IMR-90 (cell line): ENCODE measurements at regions not wholly inside any gene's neighbourhood (a gene's known extent, or its start where the extent isn't known, plus 50 kb on each side); places are given as distances from the start of the nearest gene placed in this dataset.

Source experiments
- BHLHE40 ChIP-seq: fragments of 150-350 bp; IDR thresholded peaks from 2 replicates; pipeline ENCODE4 v1.6.1; 2016; ENCODE audit warnings: mild to moderate bottlenecking, low read depth, low read length
- CEBPB ChIP-seq: IDR thresholded peaks from 2 replicates; pipeline ENCODE4 v1.6.1; 2012; ENCODE audit warnings: low read depth, low read length, improper control_type of control experiment
- MXI1 ChIP-seq: IDR thresholded peaks from 2 replicates; pipeline ENCODE4 v1.6.1; 2012; ENCODE audit warnings: low read depth, mild to moderate bottlenecking, low read length, moderate library complexity, borderline replicate concordance
- POLR2A ChIP-seq: IDR thresholded peaks from 2 replicates; pipeline ENCODE4 v1.6.1; 2012; ENCODE audit warnings: mild to moderate bottlenecking, low read depth, low read length
- RAD21 ChIP-seq: IDR thresholded peaks from 2 replicates; pipeline ENCODE4 v1.6.1; 2012; ENCODE audit warnings: low read length, improper control_type of control experiment
- RCOR1 ChIP-seq: IDR thresholded peaks from 2 replicates; pipeline ENCODE4 v1.6.1; 2012; ENCODE audit warnings: mild to moderate bottlenecking, low read length, improper control_type of control experiment; ENCODE audit not compliant: insufficient replicate concordance
- RFX5 ChIP-seq: IDR thresholded peaks from 2 replicates; pipeline ENCODE4 v1.8.0; 2012; ENCODE audit warnings: low read depth, mild to moderate bottlenecking, low read length, moderate library complexity
- SMC3 ChIP-seq: fragments of 150-350 bp; IDR thresholded peaks from 2 replicates; pipeline ENCODE4 v1.6.1; 2016; ENCODE audit warnings: low read depth, mild to moderate bottlenecking, antibody characterized with exemption, low read length, moderate library complexity
- TF ChIP-seq, protein P1 (sequence below): conservative IDR thresholded peaks from 2 replicates; pipeline ENCODE4 v1.5.1; 2012; ENCODE audit warnings: mild to moderate bottlenecking, low read depth, low read length, improper control_type of control experiment
- TF ChIP-seq, protein P2 (sequence below): fragments of 150-350 bp; IDR thresholded peaks from 2 replicates; pipeline ENCODE4 v1.6.1; 2017; ENCODE audit warnings: mild to moderate bottlenecking, antibody characterized with exemption, low read length, low read depth
- TF ChIP-seq, protein P3 (sequence below): fragments of 150-350 bp; IDR thresholded peaks from 2 replicates; pipeline ENCODE4 v1.6.1; 2016; ENCODE audit warnings: low read depth, mild to moderate bottlenecking, low read length, moderate library complexity, borderline replicate concordance

DNA sequence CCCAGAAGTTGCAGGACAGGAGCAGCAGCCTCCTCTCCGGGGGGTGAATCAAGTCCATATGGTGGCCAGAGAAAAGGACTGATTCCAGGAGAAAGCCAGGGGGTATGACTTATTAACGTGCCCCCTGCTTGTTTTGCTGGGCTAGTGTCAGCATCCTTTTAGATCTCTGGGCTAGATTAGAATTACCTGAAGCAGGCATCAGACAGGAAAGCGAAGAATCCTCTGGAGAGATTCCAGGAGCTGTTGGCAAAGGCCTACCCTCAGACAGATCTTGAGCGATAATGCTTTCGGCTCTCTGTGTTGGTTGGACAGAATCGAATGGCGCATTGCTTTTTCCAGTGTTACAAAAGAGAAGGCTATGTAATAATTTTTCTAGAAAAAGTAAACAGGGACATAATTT lies 164.0 kb upstream of the GLI3 start:
- TF ChIP-seq, protein P1, sequence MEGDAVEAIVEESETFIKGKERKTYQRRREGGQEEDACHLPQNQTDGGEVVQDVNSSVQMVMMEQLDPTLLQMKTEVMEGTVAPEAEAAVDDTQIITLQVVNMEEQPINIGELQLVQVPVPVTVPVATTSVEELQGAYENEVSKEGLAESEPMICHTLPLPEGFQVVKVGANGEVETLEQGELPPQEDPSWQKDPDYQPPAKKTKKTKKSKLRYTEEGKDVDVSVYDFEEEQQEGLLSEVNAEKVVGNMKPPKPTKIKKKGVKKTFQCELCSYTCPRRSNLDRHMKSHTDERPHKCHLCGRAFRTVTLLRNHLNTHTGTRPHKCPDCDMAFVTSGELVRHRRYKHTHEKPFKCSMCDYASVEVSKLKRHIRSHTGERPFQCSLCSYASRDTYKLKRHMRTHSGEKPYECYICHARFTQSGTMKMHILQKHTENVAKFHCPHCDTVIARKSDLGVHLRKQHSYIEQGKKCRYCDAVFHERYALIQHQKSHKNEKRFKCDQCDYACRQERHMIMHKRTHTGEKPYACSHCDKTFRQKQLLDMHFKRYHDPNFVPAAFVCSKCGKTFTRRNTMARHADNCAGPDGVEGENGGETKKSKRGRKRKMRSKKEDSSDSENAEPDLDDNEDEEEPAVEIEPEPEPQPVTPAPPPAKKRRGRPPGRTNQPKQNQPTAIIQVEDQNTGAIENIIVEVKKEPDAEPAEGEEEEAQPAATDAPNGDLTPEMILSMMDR, result no peak
- TF ChIP-seq RFX5 (no peak), CEBPB (no peak), POLR2A (no peak), RAD21 (no peak), BHLHE40 (no peak), MXI1 (no peak), RCOR1 (no peak), SMC3 (no peak)
- TF ChIP-seq, protein P2, sequence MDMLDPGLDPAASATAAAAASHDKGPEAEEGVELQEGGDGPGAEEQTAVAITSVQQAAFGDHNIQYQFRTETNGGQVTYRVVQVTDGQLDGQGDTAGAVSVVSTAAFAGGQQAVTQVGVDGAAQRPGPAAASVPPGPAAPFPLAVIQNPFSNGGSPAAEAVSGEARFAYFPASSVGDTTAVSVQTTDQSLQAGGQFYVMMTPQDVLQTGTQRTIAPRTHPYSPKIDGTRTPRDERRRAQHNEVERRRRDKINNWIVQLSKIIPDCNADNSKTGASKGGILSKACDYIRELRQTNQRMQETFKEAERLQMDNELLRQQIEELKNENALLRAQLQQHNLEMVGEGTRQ, result no peak
- TF ChIP-seq, protein P3, sequence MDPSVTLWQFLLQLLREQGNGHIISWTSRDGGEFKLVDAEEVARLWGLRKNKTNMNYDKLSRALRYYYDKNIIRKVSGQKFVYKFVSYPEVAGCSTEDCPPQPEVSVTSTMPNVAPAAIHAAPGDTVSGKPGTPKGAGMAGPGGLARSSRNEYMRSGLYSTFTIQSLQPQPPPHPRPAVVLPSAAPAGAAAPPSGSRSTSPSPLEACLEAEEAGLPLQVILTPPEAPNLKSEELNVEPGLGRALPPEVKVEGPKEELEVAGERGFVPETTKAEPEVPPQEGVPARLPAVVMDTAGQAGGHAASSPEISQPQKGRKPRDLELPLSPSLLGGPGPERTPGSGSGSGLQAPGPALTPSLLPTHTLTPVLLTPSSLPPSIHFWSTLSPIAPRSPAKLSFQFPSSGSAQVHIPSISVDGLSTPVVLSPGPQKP, result no peak
